Peyer's patch (tissue), 4 donors: ENCODE measurements at regions not wholly inside any gene's neighbourhood (a gene's known extent, or its start where the extent isn't known, plus 50 kb on each side); places are given as distances from the start of the nearest gene placed in this dataset.

ENCODE experiments used
- POLR2A ChIP-seq, 2 donors: fragments of 450-650 bp; IDR thresholded peaks; one replicate each; pipeline ENCODE4 v1.5.1; 2017; ENCODE audit warnings: antibody characterized with exemption in 2 of 2, mild to moderate bottlenecking in 2 of 2, moderate library complexity in 2 of 2
- TF ChIP-seq, protein P1 (sequence below), 6 experiments: fragments of 450-650 bp in 4 of 6; fragments of 200-600 bp in 2 of 6; sonication (generic) in 1 of 6; IDR thresholded peaks; one replicate each; pipeline ENCODE4 v1.5.1; 2017 to 2019; ENCODE audit warnings: antibody characterized with exemption in 6 of 6, mild to moderate bottlenecking in 3 of 6, moderate library complexity in 1 of 6

DNA sequence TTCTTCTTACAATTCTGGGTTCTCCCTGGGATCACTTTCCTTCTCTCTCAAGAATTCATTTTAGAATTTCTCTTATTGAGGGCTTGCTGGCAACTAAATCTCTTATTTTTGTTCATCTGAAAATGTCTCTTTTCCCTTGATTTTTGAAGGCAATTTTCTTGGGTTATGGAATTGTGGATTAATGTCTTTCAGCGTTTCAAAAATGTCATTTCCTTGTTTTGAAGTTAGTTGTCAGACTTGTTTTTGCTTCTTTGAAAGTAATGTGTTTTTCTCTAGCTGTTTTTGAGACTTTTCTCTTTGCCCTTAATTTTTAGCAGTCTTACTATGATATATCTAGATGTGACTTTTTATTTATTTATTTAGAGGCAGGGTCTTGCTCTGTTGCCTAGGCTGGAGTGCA, 205.7 kb downstream of the CHIC2 start:
- TF ChIP-seq, protein P1, sequence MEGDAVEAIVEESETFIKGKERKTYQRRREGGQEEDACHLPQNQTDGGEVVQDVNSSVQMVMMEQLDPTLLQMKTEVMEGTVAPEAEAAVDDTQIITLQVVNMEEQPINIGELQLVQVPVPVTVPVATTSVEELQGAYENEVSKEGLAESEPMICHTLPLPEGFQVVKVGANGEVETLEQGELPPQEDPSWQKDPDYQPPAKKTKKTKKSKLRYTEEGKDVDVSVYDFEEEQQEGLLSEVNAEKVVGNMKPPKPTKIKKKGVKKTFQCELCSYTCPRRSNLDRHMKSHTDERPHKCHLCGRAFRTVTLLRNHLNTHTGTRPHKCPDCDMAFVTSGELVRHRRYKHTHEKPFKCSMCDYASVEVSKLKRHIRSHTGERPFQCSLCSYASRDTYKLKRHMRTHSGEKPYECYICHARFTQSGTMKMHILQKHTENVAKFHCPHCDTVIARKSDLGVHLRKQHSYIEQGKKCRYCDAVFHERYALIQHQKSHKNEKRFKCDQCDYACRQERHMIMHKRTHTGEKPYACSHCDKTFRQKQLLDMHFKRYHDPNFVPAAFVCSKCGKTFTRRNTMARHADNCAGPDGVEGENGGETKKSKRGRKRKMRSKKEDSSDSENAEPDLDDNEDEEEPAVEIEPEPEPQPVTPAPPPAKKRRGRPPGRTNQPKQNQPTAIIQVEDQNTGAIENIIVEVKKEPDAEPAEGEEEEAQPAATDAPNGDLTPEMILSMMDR (IDR thresholded peaks at IDR 0.05), result no peak
- no peak for TF ChIP-seq POLR2A (IDR thresholded peaks at IDR 0.05)
